ENCODE measurements at regions not wholly inside any gene's neighbourhood (a gene's known extent, or its start where the extent isn't known, plus 50 kb on each side); places are given as distances from the start of the nearest gene placed in this dataset.

DNA sequence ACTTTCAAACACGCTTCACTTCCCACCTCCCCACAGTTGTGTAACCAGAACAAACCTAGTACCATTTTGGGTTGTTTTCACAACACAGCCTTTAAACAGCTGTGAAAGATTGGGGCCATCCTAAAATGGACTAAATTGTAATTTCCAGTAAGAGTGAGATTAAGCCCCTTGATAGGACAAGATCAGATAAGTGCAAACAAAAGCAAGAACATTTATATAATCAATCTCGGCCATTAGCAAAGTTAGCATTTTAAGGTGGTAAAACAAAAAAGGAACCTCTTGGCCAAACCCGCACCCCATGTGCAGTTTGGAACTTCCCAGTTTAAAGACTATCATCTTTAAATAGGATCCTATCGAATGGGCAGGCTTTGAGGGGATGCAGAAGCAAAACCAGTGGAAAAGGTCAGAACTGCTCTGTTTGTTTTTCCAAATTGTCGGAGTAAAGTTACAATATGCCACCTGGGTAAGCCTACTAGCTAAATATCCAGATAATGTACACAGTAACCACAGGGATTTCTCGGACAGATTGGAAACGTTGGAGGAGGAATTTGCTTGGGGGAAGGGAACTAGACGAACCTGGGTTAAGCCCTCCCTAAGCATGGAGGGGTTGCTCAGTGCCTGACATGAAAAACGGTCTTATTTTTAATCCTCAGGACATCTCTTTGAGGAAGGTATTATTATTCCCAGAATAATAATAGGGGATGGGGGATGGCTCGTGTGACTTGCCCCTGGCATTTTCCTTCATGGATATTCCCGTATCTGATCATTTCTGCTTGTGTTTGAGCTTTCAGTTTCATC lies 159.8 kb upstream of the SALL4 start:
- no peak for TF ChIP-seq CTCF (IDR thresholded peaks at IDR 0.05)
- TF ChIP-seq POLR2A (IDR thresholded peaks at IDR 0.05) = no peak

Measured in testis (tissue), 2 donors.